Spleen (tissue), 11 donors: ENCODE measurements at regions not wholly inside any gene's neighbourhood (a gene's known extent, or its start where the extent isn't known, plus 50 kb on each side); places are given as distances from the start of the nearest gene placed in this dataset.

Source experiments
- DNase-seq: peaks from one replicate; pipeline ENCODE4 v3.0.0-alpha.2; 2020
- H3K27ac ChIP-seq, 8 donors: fragments of 200-600 bp; sonication (generic) in 7 of 8; 1 replicate in 4 of 8; 2 replicates in 4 of 8; pipeline versions ENCODE4 v1.5.0 to v1.8.0; 2016 to 2021; ENCODE audit warnings: inconsistent platforms in 4 of 8, mild to moderate bottlenecking in 4 of 8, moderate library complexity in 1 of 8
- H3K27me3 ChIP-seq, 7 donors: fragments of 200-600 bp; sonication (generic) in 6 of 7; replicated peaks in 1 of 7; 1 replicate in 4 of 7; 2 replicates in 3 of 7; pipeline versions ENCODE4 v1.5.0 to v1.8.0; 2016 to 2021; ENCODE audit warnings: inconsistent platforms in 3 of 7, mild to moderate bottlenecking in 1 of 7
- H3K36me3 ChIP-seq, 6 donors: fragments of 200-600 bp; sonication (generic) in 5 of 6; 1 replicate in 4 of 6; 2 replicates in 2 of 6; pipeline versions ENCODE4 v1.5.0 to v1.8.0; 2016 to 2021; ENCODE audit warnings: inconsistent platforms in 2 of 6
- H3K4me1 ChIP-seq, 6 donors: fragments of 200-600 bp; sonication (generic) in 5 of 6; 1 replicate in 3 of 6; 2 replicates in 3 of 6; pipeline versions ENCODE4 v1.5.0 to v1.8.0; 2016 to 2021; ENCODE audit warnings: inconsistent platforms in 3 of 6
- H3K4me3 ChIP-seq, 8 donors: fragments of 200-600 bp; sonication (generic) in 7 of 8; 1 replicate in 4 of 8; 2 replicates in 4 of 8; pipeline versions ENCODE4 v1.5.0 to v1.8.0; 2016 to 2021; ENCODE audit warnings: inconsistent platforms in 4 of 8, mild to moderate bottlenecking in 4 of 8, moderate library complexity in 2 of 8
- H3K9me3 ChIP-seq, 8 donors: fragments of 200-600 bp; sonication (generic) in 7 of 8; 1 replicate in 4 of 8; 2 replicates in 4 of 8; pipeline versions ENCODE4 v1.5.0 to v1.8.0; 2016 to 2021; ENCODE audit warnings: inconsistent platforms in 4 of 8
- POLR2A ChIP-seq, 3 donors: fragments of 450-650 bp; IDR thresholded peaks; one replicate each; pipeline ENCODE4 v1.5.1; 2017; ENCODE audit warnings: antibody characterized with exemption in 3 of 3, mild to moderate bottlenecking in 1 of 3
- POLR2AphosphoS5 ChIP-seq, 3 donors: sonication (generic); formaldehyde crosslinking; IDR thresholded peaks; one replicate each; pipeline ENCODE4 v1.5.1; 2017; ENCODE audit warnings: antibody characterized with exemption in 3 of 3
- WGBS, 5 donors: extraction: QIAGEN DNeasy Blood & Tissue Kit in 3 of 5; methylation state at CpG; one replicate each; pipeline versions ENCODE4 v1.1.5 to v1.1.7; 2013 to 2018; 5-methylcytosine and 5-hydroxymethylcytosine counted together
- intact Hi-C: fragments of 100-400 bp; cut with DNase I; formaldehyde crosslinking; loops from one replicate; pipeline ENCODE4 v1.15.0; 2023; ENCODE audit warnings: low total_unique reads
- TF ChIP-seq, protein P1 (sequence below), 11 experiments: fragments of 200-600 bp in 7 of 11; fragments of 450-650 bp in 4 of 11; sonication (generic) in 4 of 11; IDR thresholded peaks in 8 of 11; conservative IDR thresholded peaks in 3 of 11; 1 replicate in 7 of 11; 2 replicates in 4 of 11; pipeline versions ENCODE4 v1.4.0 to v1.8.0; 2016 to 2021; ENCODE audit warnings: antibody characterized with exemption in 11 of 11, inconsistent platforms in 4 of 11, mild to moderate bottlenecking in 1 of 11
- donor health status: healthy with polysubstance abuse.
- donor health status: DM: no; HTN: no; CAD: no; lungs with moderate emphysema.
- donor health status: DM: no; HTN: no; CAD: no.
- donor health status: Bipolar disorder and iron deficiency.
- donor health status: healthy.
- donor health status: DM: no; HTN: no; CAD: no.
- donor health status: DM: yes; HTN: yes; CAD: no.

DNA sequence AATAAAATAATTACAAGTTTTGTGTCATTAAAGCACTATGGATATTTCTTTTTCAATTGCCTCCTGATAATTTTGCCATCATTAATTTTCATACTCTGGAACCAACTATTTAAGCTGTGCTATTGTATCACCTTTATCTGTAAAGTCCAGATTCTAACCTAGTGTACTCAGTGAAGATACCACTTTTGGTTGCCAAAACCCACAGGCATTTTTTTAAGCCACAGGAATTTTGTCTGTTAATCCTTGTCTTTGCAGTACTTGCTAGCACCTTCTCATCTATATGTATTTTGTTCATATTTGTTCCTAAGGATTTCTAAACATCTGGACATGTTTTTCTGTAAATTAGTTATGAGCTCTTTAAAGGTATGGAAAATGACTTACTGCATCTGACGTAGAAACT lies 481.4 kb upstream of the DAB2 start:
- TF ChIP-seq POLR2A (IDR thresholded peaks at IDR 0.05) (no peak), POLR2AphosphoS5 (IDR thresholded peaks at IDR 0.05) (no peak)
- TF ChIP-seq, protein P1, sequence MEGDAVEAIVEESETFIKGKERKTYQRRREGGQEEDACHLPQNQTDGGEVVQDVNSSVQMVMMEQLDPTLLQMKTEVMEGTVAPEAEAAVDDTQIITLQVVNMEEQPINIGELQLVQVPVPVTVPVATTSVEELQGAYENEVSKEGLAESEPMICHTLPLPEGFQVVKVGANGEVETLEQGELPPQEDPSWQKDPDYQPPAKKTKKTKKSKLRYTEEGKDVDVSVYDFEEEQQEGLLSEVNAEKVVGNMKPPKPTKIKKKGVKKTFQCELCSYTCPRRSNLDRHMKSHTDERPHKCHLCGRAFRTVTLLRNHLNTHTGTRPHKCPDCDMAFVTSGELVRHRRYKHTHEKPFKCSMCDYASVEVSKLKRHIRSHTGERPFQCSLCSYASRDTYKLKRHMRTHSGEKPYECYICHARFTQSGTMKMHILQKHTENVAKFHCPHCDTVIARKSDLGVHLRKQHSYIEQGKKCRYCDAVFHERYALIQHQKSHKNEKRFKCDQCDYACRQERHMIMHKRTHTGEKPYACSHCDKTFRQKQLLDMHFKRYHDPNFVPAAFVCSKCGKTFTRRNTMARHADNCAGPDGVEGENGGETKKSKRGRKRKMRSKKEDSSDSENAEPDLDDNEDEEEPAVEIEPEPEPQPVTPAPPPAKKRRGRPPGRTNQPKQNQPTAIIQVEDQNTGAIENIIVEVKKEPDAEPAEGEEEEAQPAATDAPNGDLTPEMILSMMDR (IDR thresholded peaks at IDR 0.05 in 8 of 11, conservative IDR thresholded peaks at IDR 0.05 in 3 of 11) = no peak
- no peaks in the 10 kb centered on the region for H3K4me1 ChIP-seq
- 80 to 90% (median 87%) methylated on average over 1 of the region's 1 CpG for WGBS, 5 donors

DNA sequence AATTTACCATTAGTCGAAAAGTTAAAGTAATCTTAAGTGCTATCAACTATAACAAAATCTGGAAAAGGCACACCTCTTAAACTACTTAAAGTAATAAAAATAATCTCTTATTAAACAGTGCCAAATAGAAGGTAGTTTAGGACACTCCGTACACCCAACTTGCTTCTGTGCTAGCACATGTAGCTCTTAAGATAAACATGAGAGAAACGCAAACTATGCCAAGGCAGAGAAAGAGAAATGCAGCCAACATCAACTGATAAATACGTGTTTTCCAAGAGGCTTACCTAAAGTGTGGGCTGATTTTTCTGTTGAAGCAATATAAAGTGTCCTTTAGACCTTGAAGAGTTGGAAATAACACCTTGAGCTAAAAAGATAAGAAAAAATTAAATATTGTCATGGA lies 480.6 kb upstream of the DAB2 start:
- DNase-seq = no peak
- TF ChIP-seq POLR2AphosphoS5 (IDR thresholded peaks at IDR 0.05) (no peak), POLR2A (IDR thresholded peaks at IDR 0.05) (no peak)
- TF ChIP-seq, protein P1 (IDR thresholded peaks at IDR 0.05 in 8 of 11, conservative IDR thresholded peaks at IDR 0.05 in 3 of 11) = no peak
- Histone ChIP-seq H3K4me3 (no peak overlapping the region), H3K27ac (no peak overlapping the region), H3K36me3 (no peaks in the 10 kb centered on the region), H3K9me3 (peaks cover 0 to 5% (median 0%) of the 10 kb centered on the region in 8 donors), H3K27me3 (peaks cover 0 to 11% (median 0%) of the 10 kb centered on the region in 7 donors), H3K4me1 (no peaks in the 10 kb centered on the region)
- intact Hi-C loops = no loop called here
- 67 to 82% (median 78%) methylated on average over 4 of the region's 4 CpGs for WGBS, 5 donors

More for the DNA sequence above, 481.4 kb upstream of the DAB2 start:
- Histone ChIP-seq H3K36me3 (no peaks in the 10 kb centered on the region), H3K27me3 (peaks cover 0 to 11% (median 0%) of the 10 kb centered on the region in 7 donors), H3K4me3 (no peak overlapping the region), H3K27ac (no peak overlapping the region), H3K9me3 (peaks cover 0 to 7% (median 0%) of the 10 kb centered on the region in 8 donors)
- DNase-seq = no peak
- intact Hi-C loops = no loop called here

DNA sequence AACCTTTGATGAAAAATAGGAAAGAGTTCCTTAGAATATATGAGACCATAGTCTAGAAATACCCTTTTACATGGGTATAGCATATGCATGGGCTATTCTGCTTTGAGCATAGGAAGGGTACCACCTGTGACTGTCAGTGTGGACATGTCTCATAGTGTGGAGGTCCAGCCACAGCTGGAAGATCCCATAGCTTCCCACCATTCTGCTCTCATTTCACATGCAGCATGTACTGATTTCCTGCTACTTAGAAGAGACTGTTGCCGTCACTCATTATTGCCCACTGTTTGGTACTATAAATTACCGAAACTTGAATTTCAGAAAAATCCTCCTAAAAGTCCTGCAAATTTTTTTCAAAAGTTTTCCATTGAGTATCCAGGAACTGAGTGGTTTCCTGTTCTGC lies 477.8 kb upstream of the DAB2 start:
- H3K9me3 ChIP-seq = no peaks in the 10 kb centered on the region
- H3K27me3 ChIP-seq = peaks cover 0 to 7% (median 0%) of the 10 kb centered on the region in 7 donors
- H3K4me1 ChIP-seq = no peaks in the 10 kb centered on the region
- TF ChIP-seq, protein P1 (IDR thresholded peaks at IDR 0.05 in 8 of 11, conservative IDR thresholded peaks at IDR 0.05 in 3 of 11) = no peak
- TF ChIP-seq POLR2A (IDR thresholded peaks at IDR 0.05) (no peak), POLR2AphosphoS5 (IDR thresholded peaks at IDR 0.05) (no peak)
- no peak for DNase-seq
- H3K4me3 ChIP-seq = no peak overlapping the region
- no peaks in the 10 kb centered on the region for H3K36me3 ChIP-seq
- intact Hi-C loops = no loop called here
- 85 to 93% (median 88%) methylated on average over 2 of the region's 2 CpGs for WGBS, 5 donors
- H3K27ac ChIP-seq = no peak overlapping the region

DNA sequence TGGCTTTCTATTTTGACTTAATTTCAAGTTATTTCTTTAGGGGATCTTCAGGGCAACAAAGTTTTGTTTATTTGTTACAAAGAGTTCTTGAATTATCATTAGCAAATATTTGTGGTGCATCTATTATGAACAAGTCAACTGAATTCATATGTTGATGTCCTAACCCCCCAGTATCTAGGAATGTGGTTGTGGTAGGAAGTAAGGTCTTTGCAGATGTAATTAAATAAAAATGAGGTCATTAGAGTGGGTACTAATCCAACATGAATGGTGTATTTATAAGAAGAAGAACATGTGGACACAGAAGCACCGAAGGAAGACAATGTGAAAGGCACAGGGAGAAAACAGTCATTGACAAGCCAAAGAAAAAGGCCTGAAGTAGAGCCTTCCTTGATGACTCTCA lies 474.0 kb upstream of the DAB2 start:
- H3K27me3 ChIP-seq = no peaks in the 10 kb centered on the region
- DNase-seq = no peak
- TF ChIP-seq, protein P1 (IDR thresholded peaks at IDR 0.05 in 8 of 11, conservative IDR thresholded peaks at IDR 0.05 in 3 of 11) = no peak
- no peak for TF ChIP-seq POLR2A (IDR thresholded peaks at IDR 0.05)
- H3K4me1 ChIP-seq = no peaks in the 10 kb centered on the region
- H3K4me3 ChIP-seq = no peak overlapping the region
- H3K27ac ChIP-seq = no peak overlapping the region
- WGBS, 5 donors = 83 to 93% (median 88%) methylated on average over 1 of the region's 1 CpG
- no peaks in the 10 kb centered on the region for H3K9me3 ChIP-seq
- intact Hi-C loops = no loop called here
- H3K36me3 ChIP-seq = no peaks in the 10 kb centered on the region
